Prostate gland (tissue), 2 donors: ENCODE measurements at regions not wholly inside any gene's neighbourhood (a gene's known extent, or its start where the extent isn't known, plus 50 kb on each side); places are given as distances from the start of the nearest gene placed in this dataset.

Experiments used
- DNase-seq: peaks from one replicate; pipeline ENCODE4 v3.0.0-alpha.2; 2019; ENCODE audit warnings: low spot score
- H3K27ac ChIP-seq, 2 donors: fragments of 200-600 bp; sonication (generic); 2 replicates each; pipeline ENCODE4 v1.5.1; 2017 to 2019
- H3K27me3 ChIP-seq: fragments of 200-600 bp; sonication (generic); replicated peaks from 2 replicates; pipeline ENCODE4 v1.5.1; 2019; ENCODE audit not compliant: insufficient read depth
- H3K36me3 ChIP-seq, 2 donors: fragments of 200-600 bp; sonication (generic); 1 replicate in 1 of 2; 2 replicates in 1 of 2; pipeline versions ENCODE4 v1.5.1 to v1.8.1; 2017 to 2019
- H3K4me1 ChIP-seq: fragments of 200-600 bp; sonication (generic); replicated peaks from 2 replicates; pipeline ENCODE4 v1.5.1; 2019
- H3K4me3 ChIP-seq, 2 donors: fragments of 200-600 bp; sonication (generic); 2 replicates each; pipeline ENCODE4 v1.5.1; 2017 to 2019
- H3K9me3 ChIP-seq: fragments of 200-600 bp; sonication (generic); 2 replicates; pipeline ENCODE4 v1.5.1; 2017
- CTCF ChIP-seq, 4 experiments: fragments of 200-600 bp in 2 of 4; fragments of 450-650 bp in 2 of 4; sonication (generic) in 2 of 4; IDR thresholded peaks; 1 replicate in 3 of 4; 2 replicates in 1 of 4; pipeline ENCODE4 v1.5.1; 2016 to 2019; ENCODE audit warnings: antibody characterized with exemption in 4 of 4, mild to moderate bottlenecking in 2 of 4, moderate library complexity in 2 of 4
- POLR2A ChIP-seq: fragments of 450-650 bp; IDR thresholded peaks from one replicate; pipeline ENCODE4 v1.6.1; 2016; ENCODE audit warnings: antibody characterized with exemption, mild to moderate bottlenecking
- POLR2AphosphoS5 ChIP-seq: sonication (generic); formaldehyde crosslinking; IDR thresholded peaks from one replicate; pipeline ENCODE4 v1.6.1; 2017; ENCODE audit warnings: antibody characterized with exemption
- WGBS: methylation state at CpG from one replicate; pipeline ENCODE4 v1.1.5; 2018; 5-methylcytosine and 5-hydroxymethylcytosine counted together
- intact Hi-C: fragments of 100-400 bp; cut with DNase I; formaldehyde crosslinking; loops from one replicate; pipeline ENCODE4 v1.14.2; 2022

- TF ChIP-seq POLR2A (no peak), POLR2AphosphoS5 (no peak), CTCF (IDR thresholded peaks at IDR 0.05) (no peak)
- DNase-seq: no peak
- Histone ChIP-seq H3K36me3 (no peaks in the 10 kb centered on the region), H3K4me3 (no peak overlapping the region), H3K9me3 (no peaks in the 10 kb centered on the region), H3K4me1 (no peaks in the 10 kb centered on the region), H3K27me3 (no peaks in the 10 kb centered on the region), H3K27ac (no peak overlapping the region)
- 89% methylated on average over 4 of the region's 4 CpGs for WGBS
- intact Hi-C loops: no loop called here
These were observed 767.7 kb downstream of the TSN start for GRCh38 chr2:122523143-122523542.

- 90% methylated on average over 3 of the region's 3 CpGs for WGBS
- Histone ChIP-seq H3K9me3 (no peaks in the 10 kb centered on the region), H3K27ac (no peak overlapping the region), H3K27me3 (no peaks in the 10 kb centered on the region), H3K4me3 (no peak overlapping the region), H3K36me3 (no peaks in the 10 kb centered on the region), H3K4me1 (no peaks in the 10 kb centered on the region)
- TF ChIP-seq POLR2A (no peak), CTCF (IDR thresholded peaks at IDR 0.05) (no peak), POLR2AphosphoS5 (no peak)
- intact Hi-C loops: no loop called here
- DNase-seq: no peak
These were observed 768.5 kb downstream of the TSN start for GRCh38 chr2:122523981-122524380.

- Histone ChIP-seq H3K36me3 (no peaks in the 10 kb centered on the region), H3K27me3 (no peaks in the 10 kb centered on the region), H3K4me1 (no peaks in the 10 kb centered on the region), H3K4me3 (no peak overlapping the region), H3K27ac (no peak overlapping the region), H3K9me3 (no peaks in the 10 kb centered on the region)
- TF ChIP-seq POLR2AphosphoS5 (no peak), POLR2A (no peak), CTCF (IDR thresholded peaks at IDR 0.05) (no peak)
- 71% methylated on average over 2 of the region's 2 CpGs for WGBS
- intact Hi-C loops: no loop called here
- no peak for DNase-seq
These were observed 769.9 kb downstream of the TSN start for GRCh38 chr2:122525336-122525735.

DNA sequence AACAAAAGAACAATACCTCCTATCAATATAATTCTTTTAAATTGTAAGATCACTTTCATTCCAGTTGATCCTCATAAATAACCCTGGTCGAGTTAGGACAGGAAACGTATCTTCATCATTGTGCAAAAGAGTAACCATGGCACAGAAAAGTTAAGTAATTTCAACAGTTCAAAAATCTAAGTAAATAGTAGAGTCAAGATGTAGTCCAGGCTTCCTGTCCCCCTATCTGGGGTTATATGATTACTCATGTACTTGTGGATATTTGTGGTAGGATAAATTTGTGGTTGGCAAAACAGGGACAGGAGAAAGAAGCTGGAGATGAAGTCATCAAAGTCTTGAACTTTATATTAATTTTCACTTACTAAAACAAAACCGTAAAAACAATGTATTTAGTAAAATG lies 772.6 kb downstream of the TSN start:
- Histone ChIP-seq H3K9me3 (no peaks in the 10 kb centered on the region), H3K4me3 (no peak overlapping the region), H3K27me3 (no peaks in the 10 kb centered on the region), H3K4me1 (no peaks in the 10 kb centered on the region), H3K36me3 (no peaks in the 10 kb centered on the region), H3K27ac (no peak overlapping the region)
- intact Hi-C loops: no loop called here
- DNase-seq: no peak
- TF ChIP-seq POLR2A (no peak), POLR2AphosphoS5 (no peak), CTCF (IDR thresholded peaks at IDR 0.05) (no peak)
- 74% methylated on average over 3 of the region's 3 CpGs for WGBS

GRCh38 chr2:122528958-122529705 lies 773.7 kb downstream of the TSN start:
- WGBS: 48% methylated on average over 11 of the region's 11 CpGs
- no peak overlapping the region for H3K27ac ChIP-seq
- TF ChIP-seq CTCF (IDR thresholded peaks at IDR 0.05) (no peak), POLR2A (no peak), POLR2AphosphoS5 (no peak)
- no peaks in the 10 kb centered on the region for H3K9me3 ChIP-seq
- intact Hi-C loops: no loop called here
- no peaks in the 10 kb centered on the region for H3K27me3 ChIP-seq
- no peak for DNase-seq
- H3K36me3 ChIP-seq: no peaks in the 10 kb centered on the region
- H3K4me3 ChIP-seq: no peak overlapping the region
- H3K4me1 ChIP-seq: no peaks in the 10 kb centered on the region
